T-helper 2 cell treated with Interferon-gamma antibody and Interleukin-4, amounts not matched to agents 100 ng/mL and 5 ng/mL, for 36 hours (primary cell): ENCODE measurements at regions not wholly inside any gene's neighbourhood (a gene's known extent, or its start where the extent isn't known, plus 50 kb on each side); places are given as distances from the start of the nearest gene placed in this dataset.

Experiments used
- intact Hi-C: fragments of 100-400 bp; cut with micrococcal nuclease; formaldehyde crosslinking; loops from one replicate; pipeline ENCODE4 v1.15.1; 2023

GRCh38 chr18:40473221-40474029, 1481.6 kb upstream of the PIK3C3 start:
- intact Hi-C loops: no loop called here

GRCh38 chr18:40470723-40471122, 1484.3 kb upstream of the PIK3C3 start:
- intact Hi-C loops: no loop called here

GRCh38 chr18:40469851-40470250, 1485.2 kb upstream of the PIK3C3 start:
- intact Hi-C loops: no loop called here

GRCh38 chr18:40469316-40469715, 1485.7 kb upstream of the PIK3C3 start:
- intact Hi-C loops: no loop called here

- intact Hi-C loops: no loop called here
Observed at GRCh38 chr18:40464032-40464431, 1491.0 kb upstream of the PIK3C3 start.

- intact Hi-C loops: no loop called here
Observed at GRCh38 chr18:40453903-40454302, 1501.1 kb upstream of the PIK3C3 start.

GRCh38 chr18:40452599-40452998, 1502.4 kb upstream of the PIK3C3 start:
- intact Hi-C loops: no loop called here

- intact Hi-C loops: no loop called here
Observed at GRCh38 chr18:40450751-40451150, 1504.3 kb upstream of the PIK3C3 start.

- intact Hi-C loops: loop anchor here (10.0 kb wide), 1 partner anchor 57 kb away; no protein-coding TSS in a partner anchor
Observed at GRCh38 chr18:40447820-40448219, 1507.2 kb upstream of the PIK3C3 start.

- intact Hi-C loops: loop anchor here (10.0 kb wide), 1 partner anchor 65 kb away; no protein-coding TSS in a partner anchor
Observed at GRCh38 chr18:40440088-40440487, 1514.9 kb upstream of the PIK3C3 start.

GRCh38 chr18:40437517-40437916, 1517.5 kb upstream of the PIK3C3 start:
- intact Hi-C loops: no loop called here

- intact Hi-C loops: no loop called here
Observed at GRCh38 chr18:40431071-40431985, 1523.7 kb upstream of the PIK3C3 start.

- intact Hi-C loops: no loop called here
Observed at GRCh38 chr18:40423291-40423690, 1531.7 kb upstream of the PIK3C3 start.

GRCh38 chr18:40420675-40421074, 1534.4 kb upstream of the PIK3C3 start:
- intact Hi-C loops: no loop called here

- intact Hi-C loops: no loop called here
Observed at GRCh38 chr18:40417501-40417900, 1537.5 kb upstream of the PIK3C3 start.

GRCh38 chr18:40415821-40416220, 1539.2 kb upstream of the PIK3C3 start:
- intact Hi-C loops: no loop called here

- intact Hi-C loops: no loop called here
Observed at GRCh38 chr18:40415176-40415791, 1539.8 kb upstream of the PIK3C3 start.

GRCh38 chr18:40414155-40414754, 1540.8 kb upstream of the PIK3C3 start:
- intact Hi-C loops: no loop called here

GRCh38 chr18:40413160-40413559, 1541.9 kb upstream of the PIK3C3 start:
- intact Hi-C loops: no loop called here

GRCh38 chr18:40412410-40412809, 1542.6 kb upstream of the PIK3C3 start:
- intact Hi-C loops: no loop called here

- intact Hi-C loops: no loop called here
Observed at GRCh38 chr18:40407909-40408308, 1547.1 kb upstream of the PIK3C3 start.
